A172 (cell line): ENCODE measurements at regions not wholly inside any gene's neighbourhood (a gene's known extent, or its start where the extent isn't known, plus 50 kb on each side); places are given as distances from the start of the nearest gene placed in this dataset.

Experiments
- DNase-seq: peaks from one replicate; pipeline ENCODE4 v3.0.0-alpha.2; 2015; ENCODE audit warnings: low spot score

- no peak for DNase-seq
Observed at GRCh38 chr16:65224994-65225393, 103.1 kb upstream of the CDH11 start.

DNA sequence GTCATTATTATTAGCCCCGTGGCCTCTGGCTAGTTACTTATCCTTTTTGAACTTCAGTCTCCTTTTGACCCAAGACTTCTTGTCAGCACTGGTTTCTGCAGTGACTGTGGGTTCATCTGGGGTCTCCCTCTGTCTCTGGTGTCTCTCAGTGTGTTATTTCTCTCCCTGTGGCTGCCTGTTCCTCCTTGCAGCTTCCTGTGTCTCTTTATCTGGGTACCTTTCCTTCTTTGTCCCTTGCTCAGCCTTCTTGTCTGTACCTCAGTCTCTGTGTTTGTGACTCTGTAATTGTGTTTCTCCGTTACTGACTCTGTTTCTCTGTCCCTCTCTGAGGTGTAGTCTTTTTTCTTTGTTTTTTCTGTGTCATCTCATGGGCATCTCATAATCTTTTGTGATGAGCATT is 102.6 kb upstream of the CDH11 start:
- no peak for DNase-seq

DNA sequence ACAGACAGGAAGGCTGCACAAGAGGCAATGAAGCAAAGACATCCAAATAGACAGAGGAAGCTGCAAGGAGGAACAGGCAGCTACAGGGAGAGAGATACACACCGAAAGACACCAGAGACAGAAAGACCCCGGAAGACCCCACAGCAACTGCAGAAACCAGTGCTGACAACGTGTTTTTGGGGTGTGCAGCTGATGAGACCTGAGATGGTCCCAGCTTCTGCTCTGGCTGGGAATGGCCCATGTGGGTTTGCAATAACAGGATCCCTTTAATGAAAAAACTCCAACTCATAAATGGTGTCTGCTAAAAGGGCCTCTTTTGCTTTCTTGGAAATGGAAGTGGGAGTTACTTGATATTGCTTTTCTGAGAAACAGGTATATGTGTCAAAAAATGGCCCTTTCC is 101.5 kb upstream of the CDH11 start:
- no peak for DNase-seq

DNA sequence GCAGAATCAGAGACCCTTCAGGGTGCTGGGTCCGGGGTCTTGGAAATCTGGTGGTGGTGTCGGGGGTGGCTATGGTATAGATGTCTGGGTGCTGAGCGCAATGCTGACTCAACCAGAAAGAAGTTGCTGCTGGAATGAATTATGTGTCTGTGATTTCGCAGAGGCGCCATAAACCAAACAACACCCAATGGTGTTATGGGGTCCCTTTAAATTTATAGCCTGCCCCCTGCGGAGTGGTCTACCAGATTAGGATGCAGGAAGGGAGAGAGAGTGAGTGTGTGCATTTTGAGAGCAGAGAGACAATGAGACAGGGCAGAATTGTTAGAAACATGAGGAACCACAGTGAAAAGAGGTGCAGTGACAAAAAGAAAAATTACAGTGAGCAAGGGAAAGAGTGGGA is 100.7 kb upstream of the CDH11 start:
- DNase-seq, result peak; percentile 35

DNA sequence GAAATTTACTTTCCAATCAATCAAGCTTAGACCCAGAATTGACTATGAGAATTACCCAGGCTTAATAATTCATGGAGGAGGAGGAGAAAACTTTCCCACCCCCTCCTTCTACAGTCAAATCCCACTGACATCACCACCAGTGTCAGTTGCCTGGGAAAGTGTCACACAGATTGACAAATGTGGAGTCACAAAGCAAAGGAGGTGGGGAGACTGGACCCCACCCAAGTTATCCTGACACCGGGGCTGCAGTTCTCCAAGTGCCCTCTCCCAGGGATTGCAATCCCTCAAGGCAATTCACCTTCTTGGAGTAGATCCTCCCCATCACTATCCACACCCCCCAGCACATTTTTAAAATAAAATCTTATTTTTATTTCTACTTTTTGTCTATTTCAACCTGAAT is 100.2 kb upstream of the CDH11 start:
- DNase-seq, result peak; percentile 5

GRCh38 chr16:65219786-65220185 is 97.9 kb upstream of the CDH11 start:
- DNase-seq, result no peak

GRCh38 chr16:65218348-65218747 is 96.5 kb upstream of the CDH11 start:
- no peak for DNase-seq

DNA sequence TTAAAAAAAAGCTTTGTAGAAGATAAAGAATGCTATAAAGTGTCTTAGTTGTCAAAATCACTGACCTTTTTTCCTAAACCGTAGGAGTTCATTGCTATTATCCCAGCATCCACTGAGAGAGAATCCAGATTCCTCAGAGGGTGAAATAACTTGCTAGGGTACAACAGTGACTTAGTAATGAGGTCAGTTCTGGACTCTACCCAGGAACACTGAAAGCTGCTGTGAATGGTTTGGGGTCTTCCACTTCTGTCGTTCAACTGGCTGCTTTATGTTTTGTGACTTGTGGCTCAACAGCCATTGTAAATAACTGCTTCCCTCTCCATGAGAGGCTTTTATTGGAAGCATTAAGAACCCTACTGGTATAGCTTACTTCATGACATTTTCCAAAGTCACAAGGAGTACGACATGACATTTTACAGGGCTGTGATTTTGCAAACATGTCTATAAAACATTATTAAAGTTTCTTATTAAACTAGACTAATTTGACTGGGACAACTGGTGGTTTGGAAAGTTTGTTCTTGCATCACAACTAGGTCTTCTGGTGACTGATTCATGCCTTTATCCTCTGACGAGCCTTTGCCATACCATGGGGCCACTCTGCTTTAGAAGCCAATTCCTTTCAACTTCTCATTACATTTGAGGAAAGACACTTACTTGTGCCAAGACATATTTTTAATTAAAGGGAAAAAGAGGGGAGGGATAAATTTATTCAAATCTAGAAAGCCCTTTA is 92.2 kb upstream of the CDH11 start:
- no peak for DNase-seq

DNA sequence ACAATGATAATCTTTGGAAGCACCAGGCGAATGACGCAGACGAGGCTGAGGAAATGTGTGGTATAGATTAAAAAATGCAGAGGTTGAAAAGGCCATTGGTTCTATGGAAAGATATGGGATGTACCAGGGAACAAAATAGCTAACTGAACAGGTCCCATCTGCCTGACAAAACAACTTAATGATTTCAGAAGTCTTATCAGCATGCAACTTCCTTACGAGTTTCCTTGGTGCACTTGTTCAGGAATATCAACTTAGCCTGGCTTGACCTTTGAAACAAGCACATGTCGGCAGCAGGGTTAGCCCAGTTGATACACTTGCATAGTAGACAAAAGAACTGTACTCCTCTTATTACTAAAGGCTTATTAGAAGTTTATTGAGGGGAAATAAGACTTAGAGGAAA is 90.9 kb upstream of the CDH11 start:
- DNase-seq, result no peak

GRCh38 chr16:65212240-65212639 is 90.4 kb upstream of the CDH11 start:
- DNase-seq, result no peak

GRCh38 chr16:65202461-65202860 is 80.6 kb upstream of the CDH11 start:
- peak; percentile 77 for DNase-seq

DNA sequence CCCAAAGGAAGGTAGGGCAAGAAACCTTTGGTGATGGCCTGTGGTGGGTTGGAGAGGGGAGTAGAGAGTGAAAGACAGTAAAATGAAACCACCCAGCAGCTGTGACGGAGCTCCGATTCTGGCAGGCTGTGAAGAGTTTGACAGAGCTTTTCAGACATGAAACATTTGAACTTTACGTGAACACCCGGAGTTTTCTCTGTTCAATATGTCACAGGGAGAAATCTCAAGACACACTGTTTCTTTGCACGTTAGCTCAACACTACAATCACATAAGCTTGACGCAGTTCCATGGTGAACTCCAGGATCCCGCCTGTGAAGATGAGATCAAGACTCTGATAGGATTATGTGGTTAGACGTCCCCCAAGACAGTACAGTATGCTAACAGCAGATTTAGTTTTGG is 79.6 kb upstream of the CDH11 start:
- DNase-seq, result no peak

GRCh38 chr16:65200857-65201256 is 79.0 kb upstream of the CDH11 start:
- DNase-seq, result no peak

GRCh38 chr16:65200156-65200773 is 78.4 kb upstream of the CDH11 start:
- no peak for DNase-seq

DNA sequence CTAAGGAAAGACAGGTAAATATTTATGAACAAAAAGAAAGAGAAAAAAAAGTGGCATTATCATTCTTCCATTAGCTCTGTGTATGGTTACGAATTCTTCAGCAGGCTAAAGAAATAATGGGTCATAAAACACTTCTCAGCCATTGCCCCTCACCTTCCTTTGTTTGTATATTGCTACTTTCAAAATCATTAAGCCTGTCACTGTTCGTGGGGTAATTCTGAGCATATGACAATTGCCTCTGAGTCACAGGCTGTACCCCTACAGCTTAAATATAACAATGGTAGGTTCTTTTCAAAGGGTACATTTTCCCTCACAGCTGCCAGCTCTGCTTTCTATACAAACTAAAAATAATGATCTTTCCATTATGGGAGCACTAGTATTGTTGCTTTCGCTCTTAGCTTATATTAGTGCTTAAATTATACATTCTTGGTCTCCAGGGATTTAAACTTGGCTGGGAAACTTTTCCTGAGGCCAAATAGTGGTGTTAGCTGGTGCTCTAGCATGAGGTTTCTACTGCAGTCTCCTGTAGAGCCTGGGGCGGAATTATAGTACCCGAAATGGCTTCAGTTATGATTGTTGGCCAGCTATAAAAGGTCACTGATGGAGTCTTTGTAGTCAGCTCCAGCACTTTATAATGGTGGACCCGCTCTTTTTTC is 74.7 kb upstream of the CDH11 start:
- no peak for DNase-seq

DNA sequence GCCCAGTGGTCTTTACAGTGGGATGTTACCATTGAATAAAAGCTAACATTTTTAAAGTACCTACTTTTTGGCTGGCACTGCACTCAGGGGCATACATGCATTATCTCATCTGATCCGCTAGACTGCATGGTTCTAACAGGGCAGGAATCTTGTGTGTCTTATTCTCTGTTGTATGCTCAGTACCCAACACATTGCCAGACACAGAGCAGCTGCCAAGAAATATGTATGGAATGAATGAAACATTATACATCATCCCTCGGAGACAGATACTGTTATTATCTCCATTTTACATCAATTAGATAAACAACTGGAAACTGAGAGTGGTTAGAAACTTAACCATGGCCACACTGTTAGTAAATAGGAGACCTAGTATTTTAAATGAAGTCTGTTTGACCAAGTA is 74.1 kb upstream of the CDH11 start:
- DNase-seq, result no peak

DNA sequence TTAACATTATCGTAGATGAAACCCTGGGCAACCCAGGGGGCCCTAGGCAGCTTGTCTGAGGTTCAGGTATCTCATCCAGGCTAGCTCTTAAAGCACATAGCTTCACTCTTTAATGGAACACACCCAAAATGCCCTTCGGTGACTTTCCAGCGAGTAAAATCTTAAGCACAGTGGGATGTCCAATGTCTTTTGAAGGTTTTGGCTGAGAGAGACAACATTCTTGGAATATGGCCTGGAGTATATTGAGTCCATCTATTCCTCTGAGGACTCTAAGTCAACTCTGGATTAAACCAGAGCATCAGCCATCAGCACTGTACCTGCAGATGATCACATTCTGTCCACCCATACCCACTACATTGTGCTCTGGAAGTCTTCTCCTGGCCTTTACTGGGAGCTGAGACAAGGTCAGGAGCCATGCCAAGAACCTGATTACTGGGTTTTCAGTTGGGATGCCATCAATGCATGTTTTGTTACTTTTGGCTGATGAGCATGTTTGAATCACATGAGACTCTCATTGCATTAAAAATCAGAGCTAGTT is 63.4 kb upstream of the CDH11 start:
- no peak for DNase-seq

DNA sequence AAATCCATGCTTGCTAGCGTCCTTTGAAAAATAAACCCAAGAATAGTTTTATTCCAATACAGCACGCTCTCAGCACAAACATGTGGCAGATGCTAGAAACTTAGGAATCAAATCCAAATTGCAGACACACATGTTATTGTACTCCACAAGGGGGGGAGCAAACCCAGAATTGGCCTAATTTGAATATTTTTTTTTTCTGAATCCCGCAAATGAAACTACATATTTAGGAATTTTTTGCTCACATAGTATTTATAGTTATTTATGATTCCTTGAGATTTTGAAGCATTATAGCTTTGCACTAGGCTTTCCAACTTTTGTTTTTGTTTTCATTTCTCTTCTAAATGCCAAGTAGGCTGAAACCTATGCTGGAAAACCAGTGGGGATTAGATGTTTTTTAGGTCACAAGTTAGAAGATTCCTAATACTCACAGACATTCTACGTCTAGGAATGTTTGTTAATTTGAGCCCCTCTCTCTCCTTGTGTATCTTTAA is 59.3 kb upstream of the CDH11 start:
- no peak for DNase-seq

DNA sequence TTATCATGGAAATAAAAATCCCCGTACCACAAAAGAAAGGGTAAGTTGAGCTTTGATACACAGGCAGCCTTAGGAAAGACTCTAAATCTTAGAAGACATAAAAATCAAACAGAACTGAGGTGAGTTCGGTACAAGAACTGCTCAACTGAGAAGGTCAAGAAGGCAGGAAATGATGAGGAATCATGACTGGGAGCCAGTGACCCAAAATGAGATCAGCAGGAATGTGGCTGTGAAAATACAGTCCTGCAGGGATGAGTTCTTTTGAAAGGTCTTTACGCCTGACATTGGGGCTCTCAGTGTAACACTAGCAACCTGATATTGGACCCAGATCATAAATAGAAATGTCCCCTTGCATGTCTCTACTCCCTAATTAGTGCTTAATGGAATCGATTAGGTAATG is 56.3 kb upstream of the CDH11 start:
- DNase-seq, result peak; percentile 44

- no peak for DNase-seq
Observed at GRCh38 chr16:65176603-65177002, 54.7 kb upstream of the CDH11 start.

DNA sequence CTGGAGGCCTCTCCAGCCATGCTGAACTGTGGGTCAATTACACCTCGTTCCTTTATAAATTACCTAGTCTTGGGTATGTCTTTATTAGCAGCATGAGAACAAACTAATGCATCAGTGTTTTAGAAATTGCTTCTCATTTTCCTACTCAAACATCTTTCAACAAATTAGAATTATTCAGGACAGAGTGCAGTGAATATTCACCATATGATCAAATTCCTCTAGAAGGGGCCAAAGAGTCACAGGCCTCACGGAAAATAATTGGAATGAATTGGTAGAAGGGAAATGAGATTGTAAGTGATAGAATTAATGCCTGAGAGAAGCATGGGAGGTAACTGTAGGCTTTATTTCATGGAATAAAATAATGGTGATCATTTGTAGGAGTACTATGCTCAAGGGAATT is 50.5 kb upstream of the CDH11 start:
- no peak for DNase-seq
